ENCODE measurements at regions not wholly inside any gene's neighbourhood (a gene's known extent, or its start where the extent isn't known, plus 50 kb on each side); places are given as distances from the start of the nearest gene placed in this dataset.
"Not testable (repeated sequence)": the region's sequence is repeated elsewhere in the genome, so short reads cannot be mapped to it uniquely, and the experiment has no call there.

GRCh38 chr9:100731038-100731556, 153.2 kb downstream of the CAVIN4 start:
- 95 to 100% methylated on average over 2 to 11 of the region's 18 CpGs for WGBS, 2 donors (ENCODE audit: low coverage in 1 of 2)
- Histone ChIP-seq H3K4me3 (no peak overlapping the region), H3K36me3 (no peaks in the 10 kb centered on the region), H3K9me3 (no peaks in the 10 kb centered on the region), H3K4me1 (no peaks in the 10 kb centered on the region), H3K27ac (no peak overlapping the region), H3K27me3 (no peaks in the 10 kb centered on the region)
- no peak for TF ChIP-seq CTCF (IDR thresholded peaks at IDR 0.05)
- no peak for TF ChIP-seq EP300 (IDR thresholded peaks at IDR 0.05)
- TF ChIP-seq POLR2A (IDR thresholded peaks at IDR 0.05), result no peak
- TF ChIP-seq POLR2AphosphoS5 (IDR thresholded peaks at IDR 0.05), result no peak
- ATAC-seq, result no peak

- H3K27me3 ChIP-seq, result no peaks in the 10 kb centered on the region
- H3K9me3 ChIP-seq, result no peaks in the 10 kb centered on the region
- no peak overlapping the region for H3K27ac ChIP-seq
- TF ChIP-seq EP300 (IDR thresholded peaks at IDR 0.05) (no peak), POLR2A (IDR thresholded peaks at IDR 0.05) (no peak), POLR2AphosphoS5 (IDR thresholded peaks at IDR 0.05) (no peak), CTCF (IDR thresholded peaks at IDR 0.05) (no peak)
- H3K4me1 ChIP-seq, result no peaks in the 10 kb centered on the region
- WGBS, 2 donors (ENCODE audit: low coverage in 1 of 2), result 87% methylated on average over 3 of the region's 11 CpGs; no CpG with 5 or more reads in 1 of the 2 donors
- H3K36me3 ChIP-seq, result no peaks in the 10 kb centered on the region
- H3K4me3 ChIP-seq, result no peak overlapping the region
- ATAC-seq, result no peak
Observed at GRCh38 chr9:100731557-100731956, 153.7 kb downstream of the CAVIN4 start.

- no peak for TF ChIP-seq POLR2AphosphoS5 (IDR thresholded peaks at IDR 0.05)
- no peak for TF ChIP-seq EP300 (IDR thresholded peaks at IDR 0.05)
- no peak for TF ChIP-seq CTCF (IDR thresholded peaks at IDR 0.05)
- no peak for TF ChIP-seq POLR2A (IDR thresholded peaks at IDR 0.05)
- no peak for ATAC-seq
- H3K4me3 ChIP-seq, result no peak overlapping the region
- H3K27ac ChIP-seq, result no peak overlapping the region
- H3K36me3 ChIP-seq, result no peaks in the 10 kb centered on the region
- H3K27me3 ChIP-seq, result no peaks in the 10 kb centered on the region
- peaks cover 0 to 24% (median 0%) of the 10 kb centered on the region in 3 donors for H3K9me3 ChIP-seq
- 58% methylated on average over 2 of the region's 2 CpGs; no CpG with 5 or more reads in 1 of the 2 donors for WGBS, 2 donors (ENCODE audit: low coverage in 1 of 2)
- no peaks in the 10 kb centered on the region for H3K4me1 ChIP-seq
Observed at GRCh38 chr9:100739208-100739607, 161.3 kb downstream of the CAVIN4 start.

GRCh38 chr9:100739666-100740065, 161.8 kb downstream of the CAVIN4 start:
- no peak overlapping the region for H3K27ac ChIP-seq
- no peak for TF ChIP-seq POLR2A (IDR thresholded peaks at IDR 0.05)
- WGBS, 2 donors (ENCODE audit: low coverage in 1 of 2), result 62% methylated on average over 4 of the region's 5 CpGs; no CpG with 5 or more reads in 1 of the 2 donors
- H3K4me1 ChIP-seq, result no peaks in the 10 kb centered on the region
- H3K4me3 ChIP-seq, result no peak overlapping the region
- H3K36me3 ChIP-seq, result no peaks in the 10 kb centered on the region
- H3K27me3 ChIP-seq, result no peaks in the 10 kb centered on the region
- H3K9me3 ChIP-seq, result peaks cover 0 to 24% (median 0%) of the 10 kb centered on the region in 3 donors
- no peak for ATAC-seq

- 68% methylated on average over 3 of the region's 4 CpGs; no CpG with 5 or more reads in 1 of the 2 donors for WGBS, 2 donors (ENCODE audit: low coverage in 1 of 2)
- not testable (repeated sequence) for H3K27ac ChIP-seq, H3K27me3 ChIP-seq, H3K4me3 ChIP-seq, ATAC-seq, H3K4me1 ChIP-seq, H3K9me3 ChIP-seq, H3K36me3 ChIP-seq
Observed at GRCh38 chr9:100748930-100749329, 171.1 kb downstream of the CAVIN4 start.

- H3K9me3 ChIP-seq, result no peaks in the 10 kb centered on the region
- TF ChIP-seq CTCF (IDR thresholded peaks at IDR 0.05) (no peak), POLR2AphosphoS5 (IDR thresholded peaks at IDR 0.05) (no peak), POLR2A (IDR thresholded peaks at IDR 0.05) (no peak), EP300 (IDR thresholded peaks at IDR 0.05) (no peak)
- H3K4me3 ChIP-seq, result no peak overlapping the region
- 24% methylated on average over 2 of the region's 2 CpGs; no CpG with 5 or more reads in 1 of the 2 donors for WGBS, 2 donors (ENCODE audit: low coverage in 1 of 2)
- no peaks in the 10 kb centered on the region for H3K4me1 ChIP-seq
- no peak overlapping the region for H3K27ac ChIP-seq
- no peak for ATAC-seq
- H3K27me3 ChIP-seq, result peaks cover 5% of the 10 kb centered on the region
- H3K36me3 ChIP-seq, result no peaks in the 10 kb centered on the region
Observed at GRCh38 chr9:100756217-100756616, 178.3 kb downstream of the CAVIN4 start.

Measured in gastroesophageal sphincter (tissue), 4 donors.